Tibial nerve (tissue), 3 donors: ENCODE measurements at regions not wholly inside any gene's neighbourhood (a gene's known extent, or its start where the extent isn't known, plus 50 kb on each side); places are given as distances from the start of the nearest gene placed in this dataset.

Experiments used
- POLR2A ChIP-seq, 2 donors: fragments of 450-650 bp; IDR thresholded peaks; one replicate each; pipeline ENCODE4 v1.6.1; 2017; ENCODE audit warnings: antibody characterized with exemption in 2 of 2, mild to moderate bottlenecking in 2 of 2, moderate library complexity in 2 of 2
- TF ChIP-seq, protein P1 (sequence below), 5 experiments: fragments of 200-600 bp in 3 of 5; fragments of 450-650 bp in 2 of 5; sonication (generic) in 3 of 5; IDR thresholded peaks; one replicate each; pipeline ENCODE4 v1.5.1; 2016 to 2019; ENCODE audit warnings: antibody characterized with exemption in 5 of 5, mild to moderate bottlenecking in 3 of 5, moderate library complexity in 2 of 5

DNA sequence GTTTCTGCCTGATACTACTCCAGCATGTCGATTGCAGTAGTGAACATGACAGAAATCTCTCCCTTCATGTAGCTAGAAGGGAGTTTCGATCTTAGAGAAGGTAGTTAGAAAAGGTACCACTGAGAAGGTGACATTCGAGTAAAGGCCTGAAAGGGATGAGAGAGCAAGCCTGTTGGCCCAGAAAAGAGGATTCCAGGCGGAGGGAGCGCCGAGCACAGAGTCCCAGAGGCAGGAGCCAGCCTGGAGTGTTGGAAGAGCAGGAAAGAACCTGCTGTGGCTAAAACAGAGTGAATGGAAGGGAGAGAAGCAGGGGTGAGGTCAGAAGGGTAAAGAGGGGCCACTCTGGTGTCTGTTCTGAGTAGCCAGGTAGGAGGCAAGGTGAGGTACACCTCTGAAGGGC, 52.5 kb downstream of the GARRE1 start:
- no peak for TF ChIP-seq POLR2A (IDR thresholded peaks at IDR 0.05)
- TF ChIP-seq, protein P1, sequence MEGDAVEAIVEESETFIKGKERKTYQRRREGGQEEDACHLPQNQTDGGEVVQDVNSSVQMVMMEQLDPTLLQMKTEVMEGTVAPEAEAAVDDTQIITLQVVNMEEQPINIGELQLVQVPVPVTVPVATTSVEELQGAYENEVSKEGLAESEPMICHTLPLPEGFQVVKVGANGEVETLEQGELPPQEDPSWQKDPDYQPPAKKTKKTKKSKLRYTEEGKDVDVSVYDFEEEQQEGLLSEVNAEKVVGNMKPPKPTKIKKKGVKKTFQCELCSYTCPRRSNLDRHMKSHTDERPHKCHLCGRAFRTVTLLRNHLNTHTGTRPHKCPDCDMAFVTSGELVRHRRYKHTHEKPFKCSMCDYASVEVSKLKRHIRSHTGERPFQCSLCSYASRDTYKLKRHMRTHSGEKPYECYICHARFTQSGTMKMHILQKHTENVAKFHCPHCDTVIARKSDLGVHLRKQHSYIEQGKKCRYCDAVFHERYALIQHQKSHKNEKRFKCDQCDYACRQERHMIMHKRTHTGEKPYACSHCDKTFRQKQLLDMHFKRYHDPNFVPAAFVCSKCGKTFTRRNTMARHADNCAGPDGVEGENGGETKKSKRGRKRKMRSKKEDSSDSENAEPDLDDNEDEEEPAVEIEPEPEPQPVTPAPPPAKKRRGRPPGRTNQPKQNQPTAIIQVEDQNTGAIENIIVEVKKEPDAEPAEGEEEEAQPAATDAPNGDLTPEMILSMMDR (IDR thresholded peaks at IDR 0.05): no peak
